ENCODE measurements at regions not wholly inside any gene's neighbourhood (a gene's known extent, or its start where the extent isn't known, plus 50 kb on each side); places are given as distances from the start of the nearest gene placed in this dataset.
A peak's percentile ranks its signal among the peaks of the same experiment; 100 is the strongest.
"Not testable (repeated sequence)": the region's sequence is repeated elsewhere in the genome, so short reads cannot be mapped to it uniquely, and the experiment has no call there.

GRCh38 chr3:51604212-51604611 is 65.7 kb downstream of the RAD54L2 start:
- Histone ChIP-seq H3K4me3 (ENCODE audit: low read length) (no peak overlapping the region), H3K9me2 (replicated peaks; ENCODE audit: insufficient read depth, low read length) (no peaks in the 10 kb centered on the region), H3K36me3 (replicated peaks; ENCODE audit: insufficient read depth, low read length) (no peaks in the 10 kb centered on the region), H3K9ac (ENCODE audit: low read length) (no peak overlapping the region), H3K79me2 (ENCODE audit: low read length) (peaks cover 33% of the 10 kb centered on the region), H3K9me3 (replicated peaks; ENCODE audit: insufficient read depth, low read length) (no peaks in the 10 kb centered on the region), H3K27me3 (replicated peaks; ENCODE audit: insufficient read depth, low read length) (no peaks in the 10 kb centered on the region), H3F3A (ENCODE audit: insufficient read depth, low read length) (peaks cover 8% of the 10 kb centered on the region), H3K4me2 (ENCODE audit: low read depth, low read length) (no peak overlapping the region), H2AFZ (ENCODE audit: low read length) (no peak overlapping the region), H3K4me1 (ENCODE audit: low read length) (peaks cover 22% of the 10 kb centered on the region), H4K20me1 (ENCODE audit: insufficient read depth, low read length) (no peaks in the 10 kb centered on the region), H3K27ac (ENCODE audit: low read length) (peak overlapping the region; percentile 61; the same call in 1 of the 2 replicates)
- DNase-seq: no peak
- TF ChIP-seq, protein P1, sequence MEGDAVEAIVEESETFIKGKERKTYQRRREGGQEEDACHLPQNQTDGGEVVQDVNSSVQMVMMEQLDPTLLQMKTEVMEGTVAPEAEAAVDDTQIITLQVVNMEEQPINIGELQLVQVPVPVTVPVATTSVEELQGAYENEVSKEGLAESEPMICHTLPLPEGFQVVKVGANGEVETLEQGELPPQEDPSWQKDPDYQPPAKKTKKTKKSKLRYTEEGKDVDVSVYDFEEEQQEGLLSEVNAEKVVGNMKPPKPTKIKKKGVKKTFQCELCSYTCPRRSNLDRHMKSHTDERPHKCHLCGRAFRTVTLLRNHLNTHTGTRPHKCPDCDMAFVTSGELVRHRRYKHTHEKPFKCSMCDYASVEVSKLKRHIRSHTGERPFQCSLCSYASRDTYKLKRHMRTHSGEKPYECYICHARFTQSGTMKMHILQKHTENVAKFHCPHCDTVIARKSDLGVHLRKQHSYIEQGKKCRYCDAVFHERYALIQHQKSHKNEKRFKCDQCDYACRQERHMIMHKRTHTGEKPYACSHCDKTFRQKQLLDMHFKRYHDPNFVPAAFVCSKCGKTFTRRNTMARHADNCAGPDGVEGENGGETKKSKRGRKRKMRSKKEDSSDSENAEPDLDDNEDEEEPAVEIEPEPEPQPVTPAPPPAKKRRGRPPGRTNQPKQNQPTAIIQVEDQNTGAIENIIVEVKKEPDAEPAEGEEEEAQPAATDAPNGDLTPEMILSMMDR (IDR thresholded peaks at IDR 0.05; ENCODE audit: low read length): no peak
- TF ChIP-seq EZH2phosphoT487 (IDR thresholded peaks at IDR 0.05; ENCODE audit: low read length) (no peak), EZH2 (optimal IDR thresholded peaks at IDR 0.05; ENCODE audit: low read depth, low read length) (no peak)

DNA sequence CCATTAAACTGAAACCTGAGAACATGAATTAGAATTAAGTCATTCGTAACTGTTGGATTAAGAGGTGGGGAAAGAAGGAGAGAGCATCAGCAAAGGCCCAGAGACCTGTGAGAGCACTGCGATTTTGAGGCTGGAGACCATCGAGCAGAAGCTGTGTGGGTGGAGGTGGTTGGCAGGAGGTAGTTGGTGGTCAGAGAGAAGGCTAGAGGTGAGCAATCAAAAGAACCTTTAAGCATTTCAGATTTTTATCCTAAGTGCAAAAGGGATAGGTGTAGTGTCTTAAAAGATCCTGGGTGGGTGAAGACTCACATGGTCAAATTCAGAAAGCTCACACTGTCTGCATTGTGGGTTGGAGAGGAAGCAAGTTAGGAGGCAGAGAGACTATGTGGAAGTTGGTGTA is 65.1 kb upstream of the TEX264 start:
- peaks cover 11% of the 10 kb centered on the region for H3F3A ChIP-seq (ENCODE audit: insufficient read depth, low read length)
- H3K36me3 ChIP-seq (replicated peaks; ENCODE audit: insufficient read depth, low read length): no peaks in the 10 kb centered on the region
- no peaks in the 10 kb centered on the region for H3K27me3 ChIP-seq (replicated peaks; ENCODE audit: insufficient read depth, low read length)
- TF ChIP-seq EZH2 (optimal IDR thresholded peaks at IDR 0.05; ENCODE audit: low read depth, low read length) (no peak), EZH2phosphoT487 (IDR thresholded peaks at IDR 0.05; ENCODE audit: low read length) (no peak)
- TF ChIP-seq, protein P1 (IDR thresholded peaks at IDR 0.05; ENCODE audit: low read length): no peak
- peak overlapping the region; percentile 62; the same call in 1 of the 2 replicates for H3K27ac ChIP-seq (ENCODE audit: low read length)
- no peak overlapping the region for H3K4me3 ChIP-seq (ENCODE audit: low read length)
- no peak overlapping the region for H2AFZ ChIP-seq (ENCODE audit: low read length)
- H3K79me2 ChIP-seq (ENCODE audit: low read length): peaks cover 26% of the 10 kb centered on the region
- no peaks in the 10 kb centered on the region for H4K20me1 ChIP-seq (ENCODE audit: insufficient read depth, low read length)
- no peaks in the 10 kb centered on the region for H3K9me3 ChIP-seq (replicated peaks; ENCODE audit: insufficient read depth, low read length)
- DNase-seq: no peak
- H3K4me2 ChIP-seq (ENCODE audit: low read depth, low read length): no peak overlapping the region
- H3K4me1 ChIP-seq (ENCODE audit: low read length): peaks cover 24% of the 10 kb centered on the region
- no peak overlapping the region for H3K9ac ChIP-seq (ENCODE audit: low read length)
- no peaks in the 10 kb centered on the region for H3K9me2 ChIP-seq (replicated peaks; ENCODE audit: insufficient read depth, low read length)

- not testable (repeated sequence) for H3K9me2 ChIP-seq (replicated peaks; ENCODE audit: insufficient read depth, low read length); H3K9me3 ChIP-seq (replicated peaks; ENCODE audit: insufficient read depth, low read length); H4K20me1 ChIP-seq (ENCODE audit: insufficient read depth, low read length); H3K27me3 ChIP-seq (replicated peaks; ENCODE audit: insufficient read depth, low read length); H3K4me3 ChIP-seq (ENCODE audit: low read length); H3K36me3 ChIP-seq (replicated peaks; ENCODE audit: insufficient read depth, low read length); H3K27ac ChIP-seq (ENCODE audit: low read length); H3K9ac ChIP-seq (ENCODE audit: low read length); DNase-seq; H2AFZ ChIP-seq (ENCODE audit: low read length); H3K4me2 ChIP-seq (ENCODE audit: low read depth, low read length)
- Histone ChIP-seq H3K79me2 (ENCODE audit: low read length) (peaks cover 31% of the 10 kb centered on the region), H3K4me1 (ENCODE audit: low read length) (peaks cover 24% of the 10 kb centered on the region), H3F3A (ENCODE audit: insufficient read depth, low read length) (peaks cover 11% of the 10 kb centered on the region)
These were observed 64.2 kb upstream of the TEX264 start for GRCh38 chr3:51606871-51607270.

DNA sequence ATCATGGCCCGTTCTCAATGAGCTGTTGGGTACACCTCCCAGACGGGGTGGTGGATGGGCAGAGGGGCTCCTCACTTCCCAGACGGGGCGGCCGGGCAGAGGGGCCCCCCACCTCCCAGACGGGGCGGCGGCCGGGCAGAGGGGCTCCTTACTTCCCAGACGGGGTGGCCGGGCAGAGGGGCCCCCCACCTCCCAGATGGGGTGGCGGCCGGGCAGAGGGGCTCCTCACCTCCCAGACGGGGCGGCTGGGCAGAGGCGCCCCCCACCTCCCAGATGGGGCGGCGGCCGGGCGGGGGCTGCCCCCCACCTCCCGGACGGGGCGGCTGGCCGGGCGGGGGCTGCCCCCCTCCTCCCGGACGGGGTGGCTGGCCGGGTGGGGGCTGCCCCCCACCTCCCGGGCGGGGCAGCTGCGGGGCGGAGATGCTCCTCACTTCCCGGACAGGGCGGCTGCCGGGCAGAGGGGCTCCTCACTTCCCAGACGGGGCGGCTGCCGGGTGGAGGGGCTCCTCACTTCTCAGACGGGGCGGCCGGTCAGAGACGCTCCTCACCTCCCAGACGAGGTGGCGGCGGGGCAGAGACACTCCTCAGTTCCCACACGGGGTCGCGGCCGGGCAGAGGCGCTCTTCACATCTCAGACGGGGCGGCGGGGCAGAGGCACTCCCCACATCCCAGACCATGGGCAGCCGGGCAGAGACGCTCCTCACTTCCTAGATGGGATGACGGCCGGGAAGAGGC is 63.3 kb upstream of the TEX264 start:
- not testable (repeated sequence) for H2AFZ ChIP-seq (ENCODE audit: low read length); H3K27me3 ChIP-seq (replicated peaks; ENCODE audit: insufficient read depth, low read length); H3K36me3 ChIP-seq (replicated peaks; ENCODE audit: insufficient read depth, low read length); H3K4me3 ChIP-seq (ENCODE audit: low read length); H4K20me1 ChIP-seq (ENCODE audit: insufficient read depth, low read length); DNase-seq; H3K4me2 ChIP-seq (ENCODE audit: low read depth, low read length); H3K9me2 ChIP-seq (replicated peaks; ENCODE audit: insufficient read depth, low read length); H3K9me3 ChIP-seq (replicated peaks; ENCODE audit: insufficient read depth, low read length); H3K27ac ChIP-seq (ENCODE audit: low read length); H3K9ac ChIP-seq (ENCODE audit: low read length)
- Histone ChIP-seq H3K79me2 (ENCODE audit: low read length) (peaks cover 26% of the 10 kb centered on the region), H3K4me1 (ENCODE audit: low read length) (peaks cover 24% of the 10 kb centered on the region), H3F3A (ENCODE audit: insufficient read depth, low read length) (peaks cover 11% of the 10 kb centered on the region)

All from MM.1S (cell line).